Aorta (tissue), 5 donors: ENCODE measurements at regions not wholly inside any gene's neighbourhood (a gene's known extent, or its start where the extent isn't known, plus 50 kb on each side); places are given as distances from the start of the nearest gene placed in this dataset.

Experiments
- ATAC-seq: fragments of 200-7000 bp; cut with Tn5 transposase; one replicate; pipeline ENCODE4 v1.9.1; 2022; ENCODE audit warnings: moderate library complexity; ENCODE audit not compliant: low FRiP score
- DNase-seq, 2 donors: peaks; one replicate each; pipeline ENCODE4 v3.0.0-alpha.2; 2020
- H3K27ac ChIP-seq, 2 donors: one replicate each; pipeline ENCODE4 v1.5.1; 2013; ENCODE audit warnings: low read length in 2 of 2, mild to moderate bottlenecking in 2 of 2, moderate library complexity in 2 of 2, control low read depth in 1 of 2, inconsistent platforms in 1 of 2, low read depth in 1 of 2
- H3K27me3 ChIP-seq, 2 donors: one replicate each; pipeline ENCODE4 v1.6.1; 2013; ENCODE audit warnings: control low read depth in 1 of 2, low read length in 1 of 2, mild to moderate bottlenecking in 1 of 2, moderate library complexity in 1 of 2; ENCODE audit not compliant: insufficient read depth in 2 of 2, control insufficient read depth in 1 of 2
- H3K36me3 ChIP-seq, 2 donors: one replicate each; pipeline ENCODE4 v1.6.1; 2013; ENCODE audit warnings: control low read depth in 1 of 2, low read length in 1 of 2, mild to moderate bottlenecking in 1 of 2; ENCODE audit not compliant: insufficient read depth in 2 of 2, control insufficient read depth in 1 of 2
- H3K4me1 ChIP-seq, 2 donors: one replicate each; pipeline ENCODE4 v1.6.1; 2013; ENCODE audit warnings: low read length in 2 of 2, control low read depth in 1 of 2, mild to moderate bottlenecking in 1 of 2, moderate library complexity in 1 of 2; ENCODE audit not compliant: insufficient read depth in 2 of 2, control insufficient read depth in 1 of 2
- H3K4me3 ChIP-seq, 2 donors: one replicate each; pipeline ENCODE4 v1.5.1; 2013; ENCODE audit warnings: low read length in 2 of 2, control low read depth in 1 of 2, mild to moderate bottlenecking in 1 of 2
- H3K9me3 ChIP-seq: one replicate; pipeline ENCODE4 v1.6.1; 2013; ENCODE audit warnings: mild to moderate bottlenecking, low read length; ENCODE audit not compliant: control insufficient read depth
- WGBS, 2 donors: extraction: QIAGEN DNeasy Blood & Tissue Kit; methylation state at CpG; one replicate each; pipeline ENCODE4 v1.1.7; 2013; 5-methylcytosine and 5-hydroxymethylcytosine counted together
- intact Hi-C, 2 donors: fragments of 100-400 bp; cut with DNase I; formaldehyde crosslinking; loops; one replicate each; pipeline versions ENCODE4 v1.14.2 to v1.15.0; 2022
- donor health status: healthy with polysubstance abuse.
- donor health status: Bipolar disorder and iron deficiency.
- donor health status: DM: no; HTN: no; CAD: no.
- donor health status: DM: no; HTN: no; CAD: no.
- donor health status: DM: yes; HTN: yes; CAD: no.

DNA sequence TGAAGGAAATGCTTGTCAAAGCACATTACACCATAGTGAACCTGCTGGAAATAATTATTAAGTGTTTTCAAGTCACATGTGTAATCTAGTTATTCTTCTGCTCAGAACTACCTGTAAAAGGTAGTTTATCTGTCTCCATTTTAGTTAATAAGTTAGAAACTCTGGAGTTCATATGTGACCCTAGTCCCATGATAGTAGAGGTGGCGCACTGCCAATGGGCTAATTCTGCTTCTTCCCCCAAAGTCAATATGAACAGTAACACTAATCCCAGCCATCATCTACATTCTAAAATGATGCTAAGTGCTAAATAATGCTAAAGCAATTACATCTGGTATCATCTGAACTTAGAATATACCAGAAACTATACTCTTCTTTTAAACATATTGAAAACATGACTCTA is 361.0 kb upstream of the NECTIN3 start:
- no peaks in the 10 kb centered on the region for H3K27me3 ChIP-seq
- no peak overlapping the region for H3K27ac ChIP-seq
- no peaks in the 10 kb centered on the region for H3K9me3 ChIP-seq
- DNase-seq = no peak
- no peak for ATAC-seq
- no peaks in the 10 kb centered on the region for H3K36me3 ChIP-seq
- H3K4me1 ChIP-seq = no peaks in the 10 kb centered on the region
- 92 to 95% methylated on average over 1 of the region's 1 CpG for WGBS, 2 donors
- no peak overlapping the region for H3K4me3 ChIP-seq
- intact Hi-C loops = no loop called here

DNA sequence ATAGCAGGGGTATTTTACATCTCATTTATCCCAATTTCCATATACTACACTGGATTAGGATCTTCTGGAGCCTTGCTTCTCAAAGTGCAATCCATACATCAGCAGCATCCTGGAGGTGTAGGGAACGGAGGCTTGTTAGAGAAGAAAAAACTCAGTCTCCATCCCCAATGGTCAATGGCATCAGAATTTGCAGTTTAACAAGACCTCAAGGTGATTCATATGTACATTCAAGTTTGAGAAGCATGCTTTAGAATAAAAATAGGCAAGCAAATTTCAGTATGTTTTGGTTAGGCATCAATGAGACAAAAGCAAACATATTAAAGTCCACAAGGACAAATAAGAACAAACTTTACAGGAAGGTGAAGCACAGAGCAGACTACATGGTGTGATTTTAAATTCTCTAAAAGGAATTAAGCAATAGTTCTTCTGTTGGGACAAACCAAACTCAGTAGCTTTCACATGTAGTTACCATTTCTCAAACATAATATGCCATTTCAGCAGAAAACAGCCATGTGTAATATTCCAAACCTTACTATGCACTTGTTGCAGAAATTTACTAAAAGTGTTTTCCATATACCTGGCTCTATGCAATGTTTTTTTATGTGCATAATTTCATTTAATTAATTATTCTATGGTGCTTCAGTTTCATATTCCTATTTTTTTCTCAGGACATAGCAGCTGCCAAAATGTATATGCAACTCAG is 360.3 kb upstream of the NECTIN3 start:
- 85 to 92% methylated on average over 1 of the region's 1 CpG for WGBS, 2 donors
- no peaks in the 10 kb centered on the region for H3K36me3 ChIP-seq
- intact Hi-C loops = no loop called here
- no peaks in the 10 kb centered on the region for H3K27me3 ChIP-seq
- H3K9me3 ChIP-seq = no peaks in the 10 kb centered on the region
- DNase-seq (no peak), ATAC-seq (no peak)
- no peak overlapping the region for H3K4me3 ChIP-seq
- no peak overlapping the region for H3K27ac ChIP-seq
- no peaks in the 10 kb centered on the region for H3K4me1 ChIP-seq

DNA sequence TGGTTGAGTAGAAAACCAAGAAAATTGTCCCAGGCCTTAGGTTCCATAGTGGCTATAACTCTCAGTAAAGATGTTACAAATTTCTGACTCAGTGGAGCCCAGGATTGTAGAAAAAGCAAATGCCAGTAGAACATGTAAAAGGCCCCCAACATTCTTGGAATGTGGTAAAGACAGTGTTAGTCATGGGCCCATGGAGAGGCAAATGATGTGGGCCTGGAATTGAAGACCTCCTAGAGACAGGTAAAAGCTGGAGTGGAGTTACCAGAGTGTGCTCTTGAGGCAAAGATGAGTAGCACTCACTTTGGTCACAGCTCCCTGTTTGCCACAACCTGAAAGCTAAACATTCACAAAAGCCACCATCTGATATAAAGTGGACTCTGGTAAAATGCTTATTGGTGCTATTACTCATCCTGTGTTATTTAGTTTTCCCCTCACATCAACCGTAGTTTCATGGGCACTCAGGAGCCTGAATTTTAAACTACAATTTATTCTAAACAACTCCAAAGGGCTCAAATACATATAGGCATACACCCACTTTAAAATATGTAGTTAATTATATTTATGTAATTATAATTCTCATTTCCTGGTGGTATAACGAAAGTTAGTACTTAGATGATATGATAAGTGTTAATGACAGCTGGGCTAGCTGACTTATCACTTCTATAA is 359.6 kb upstream of the NECTIN3 start:
- no peaks in the 10 kb centered on the region for H3K9me3 ChIP-seq
- H3K27me3 ChIP-seq = no peaks in the 10 kb centered on the region
- H3K4me3 ChIP-seq = no peak overlapping the region
- WGBS, 2 donors = 58 to 60% methylated on average over 2 of the region's 2 CpGs
- H3K36me3 ChIP-seq = no peaks in the 10 kb centered on the region
- H3K27ac ChIP-seq = no peak overlapping the region
- intact Hi-C loops = no loop called here
- H3K4me1 ChIP-seq = no peaks in the 10 kb centered on the region
- no peak for DNase-seq
- ATAC-seq = no peak

DNA sequence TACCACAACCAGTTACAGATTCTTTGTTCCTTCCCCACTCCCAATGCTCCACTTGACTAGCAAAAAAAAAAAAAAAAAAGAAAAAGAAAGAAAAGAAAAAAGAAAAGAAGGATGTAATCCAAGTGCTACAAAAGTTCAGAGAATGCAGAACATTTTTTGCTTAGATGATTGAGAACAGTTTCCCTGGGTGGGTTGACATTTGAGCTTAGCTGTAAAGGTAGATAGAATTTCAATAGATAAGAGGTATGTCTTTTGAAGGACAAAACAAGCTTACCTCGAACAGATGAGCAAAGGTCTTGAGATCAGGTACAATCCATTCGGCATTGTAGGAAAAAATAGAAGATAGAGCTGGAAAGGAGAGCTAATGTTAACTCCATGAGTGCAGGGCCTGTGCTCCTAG is 344.6 kb upstream of the NECTIN3 start:
- Histone ChIP-seq H3K36me3 (no peaks in the 10 kb centered on the region), H3K27ac (no peak overlapping the region), H3K4me1 (no peaks in the 10 kb centered on the region), H3K9me3 (no peaks in the 10 kb centered on the region), H3K27me3 (no peaks in the 10 kb centered on the region), H3K4me3 (no peak overlapping the region)
- DNase-seq (no peak), ATAC-seq (no peak)
- 40 to 42% methylated on average over 2 of the region's 2 CpGs for WGBS, 2 donors
- intact Hi-C loops = no loop called here

DNA sequence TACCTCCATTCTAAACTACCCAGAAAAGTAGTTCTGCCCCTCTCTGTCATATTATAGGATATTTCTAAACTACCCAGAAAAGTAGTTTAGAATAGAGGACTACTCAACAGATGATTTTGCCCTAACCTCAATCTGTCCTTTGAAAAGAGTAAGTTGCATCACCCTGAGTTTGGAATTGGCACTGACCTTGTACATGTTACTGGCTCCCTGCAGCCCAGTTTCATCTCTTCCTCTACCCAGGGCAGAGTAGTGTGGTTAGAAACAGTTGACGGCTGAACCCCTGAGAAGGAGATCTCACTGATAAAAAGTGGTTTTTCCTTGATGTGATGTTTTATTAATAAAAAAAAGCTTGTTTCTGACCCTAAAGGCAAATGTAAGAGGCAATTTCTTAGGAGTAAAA is 340.5 kb upstream of the NECTIN3 start:
- no peak for DNase-seq
- ATAC-seq = no peak
- H3K4me1 ChIP-seq = no peaks in the 10 kb centered on the region
- 66 to 68% methylated on average over 1 of the region's 1 CpG for WGBS, 2 donors
- H3K27me3 ChIP-seq = no peaks in the 10 kb centered on the region
- H3K4me3 ChIP-seq = no peak overlapping the region
- intact Hi-C loops = no loop called here
- H3K36me3 ChIP-seq = no peaks in the 10 kb centered on the region
- no peaks in the 10 kb centered on the region for H3K9me3 ChIP-seq
- H3K27ac ChIP-seq = no peak overlapping the region

DNA sequence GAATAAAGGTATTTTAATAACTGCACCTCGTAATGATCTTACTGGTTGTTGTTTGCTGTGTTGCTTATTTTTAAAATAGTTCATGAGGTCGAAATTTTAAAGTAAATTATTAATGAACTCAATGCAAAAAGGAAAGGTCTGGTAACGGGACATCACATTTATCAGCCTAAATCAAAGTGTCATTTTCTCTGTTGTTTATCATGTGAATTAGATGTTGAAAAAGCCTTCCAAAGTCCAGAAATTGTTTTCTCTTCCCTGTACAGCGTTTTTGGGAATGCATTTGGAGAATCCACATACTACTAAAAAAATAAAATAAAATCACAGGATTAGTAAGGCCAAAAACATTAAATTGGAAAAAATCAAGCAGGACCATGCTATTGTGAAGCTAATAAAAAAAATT is 339.2 kb upstream of the NECTIN3 start:
- no peaks in the 10 kb centered on the region for H3K9me3 ChIP-seq
- H3K27ac ChIP-seq = no peak overlapping the region
- H3K4me1 ChIP-seq = no peaks in the 10 kb centered on the region
- no peaks in the 10 kb centered on the region for H3K27me3 ChIP-seq
- DNase-seq (no peak), ATAC-seq (no peak)
- WGBS, 2 donors = 69 to 73% methylated on average over 4 of the region's 4 CpGs
- H3K4me3 ChIP-seq = no peak overlapping the region
- H3K36me3 ChIP-seq = no peaks in the 10 kb centered on the region
- intact Hi-C loops = no loop called here

DNA sequence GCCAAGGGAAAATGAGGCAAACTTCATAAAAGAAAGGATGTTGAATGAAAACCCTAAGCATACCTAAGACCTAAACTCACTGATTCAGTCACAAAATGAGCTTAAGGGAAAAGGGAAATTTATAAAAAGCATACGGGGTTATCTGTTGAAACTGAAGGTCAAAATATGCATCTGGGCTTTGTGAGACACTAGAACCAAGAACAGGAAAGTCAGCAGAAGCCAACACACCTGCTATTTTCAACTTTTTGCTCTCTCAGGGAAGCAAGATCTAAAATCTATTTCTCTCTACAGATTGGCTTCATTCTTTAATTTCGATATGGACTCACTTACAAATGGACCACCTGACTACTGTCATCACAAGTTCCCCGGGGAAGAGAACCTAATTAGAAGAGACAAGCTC is 338.6 kb upstream of the NECTIN3 start:
- Histone ChIP-seq H3K9me3 (no peaks in the 10 kb centered on the region), H3K27ac (no peak overlapping the region), H3K27me3 (no peaks in the 10 kb centered on the region), H3K4me3 (no peak overlapping the region), H3K4me1 (no peaks in the 10 kb centered on the region), H3K36me3 (no peaks in the 10 kb centered on the region)
- ATAC-seq (no peak), DNase-seq (no peak)
- WGBS, 2 donors = 81 to 86% methylated on average over 3 of the region's 3 CpGs
- intact Hi-C loops = no loop called here

DNA sequence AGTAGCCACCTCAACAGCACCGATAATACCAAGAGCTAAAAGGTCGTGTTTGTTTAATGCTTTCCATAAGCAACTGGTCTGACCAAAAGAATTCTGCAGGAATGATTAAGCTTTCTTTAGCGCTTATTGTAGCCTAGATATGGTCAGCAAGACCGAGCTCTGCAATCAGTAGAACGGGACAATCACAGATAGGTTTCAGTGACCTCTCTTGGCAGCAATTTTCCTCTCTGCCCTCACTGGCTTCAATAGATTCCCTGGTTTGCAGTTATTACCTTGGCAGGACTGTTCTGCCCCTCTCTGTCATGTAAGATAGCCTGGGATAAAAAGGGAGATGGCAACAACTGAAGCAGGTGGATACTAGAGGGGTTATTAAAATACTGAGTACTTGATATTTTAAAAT is 337.1 kb upstream of the NECTIN3 start:
- ATAC-seq (no peak), DNase-seq (no peak)
- intact Hi-C loops = no loop called here
- H3K4me1 ChIP-seq = no peaks in the 10 kb centered on the region
- H3K27me3 ChIP-seq = no peaks in the 10 kb centered on the region
- no peaks in the 10 kb centered on the region for H3K36me3 ChIP-seq
- no peak overlapping the region for H3K4me3 ChIP-seq
- WGBS, 2 donors = 73 to 79% methylated on average over 5 of the region's 5 CpGs
- H3K27ac ChIP-seq = no peak overlapping the region
- no peaks in the 10 kb centered on the region for H3K9me3 ChIP-seq

DNA sequence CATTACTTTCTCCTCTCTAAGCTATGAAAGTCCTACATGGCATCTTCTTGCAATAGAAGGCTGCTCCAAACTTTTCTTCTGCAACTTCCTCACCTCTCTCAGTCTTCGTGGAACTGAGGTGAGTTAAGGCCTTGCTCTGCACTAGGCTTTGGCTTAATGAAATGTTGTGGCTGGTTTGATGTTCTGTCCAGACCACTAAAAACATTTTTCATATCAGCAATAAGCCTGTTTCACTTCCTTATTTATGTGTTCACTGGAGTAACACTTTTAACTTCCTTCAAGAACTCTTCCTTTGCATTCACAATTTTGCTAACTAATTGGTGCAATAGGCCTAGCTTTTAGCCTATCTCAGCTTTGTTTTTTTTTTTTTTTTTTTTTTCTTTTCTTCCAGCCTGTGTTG is 335.3 kb upstream of the NECTIN3 start:
- no peak for DNase-seq
- WGBS, 2 donors = 65 to 88% methylated on average over 1 of the region's 1 CpG
- no peaks in the 10 kb centered on the region for H3K36me3 ChIP-seq
- H3K27me3 ChIP-seq = no peaks in the 10 kb centered on the region
- no peaks in the 10 kb centered on the region for H3K4me1 ChIP-seq
- H3K4me3 ChIP-seq = no peak overlapping the region
- no peak for ATAC-seq
- no peak overlapping the region for H3K27ac ChIP-seq
- intact Hi-C loops = no loop called here
- no peaks in the 10 kb centered on the region for H3K9me3 ChIP-seq
